HL-60 (cell line): ENCODE measurements at regions not wholly inside any gene's neighbourhood (a gene's known extent, or its start where the extent isn't known, plus 50 kb on each side); places are given as distances from the start of the nearest gene placed in this dataset.

Source experiments
- DNase-seq, 2 experiments: peaks; one replicate each; pipeline ENCODE4 v3.0.0-alpha.2; 2010 to 2020; ENCODE audit warnings: low read depth in 1 of 2, low spot score in 1 of 2
- H3K27ac ChIP-seq: fragments of 250-450 bp; sonication (Bioruptor Pico); replicated peaks from 2 replicates; pipeline ENCODE4 v1.5.1; 2020; ENCODE audit warnings: mild to moderate bottlenecking, moderate library complexity
- H3K27me3 ChIP-seq: fragments of 250-450 bp; sonication (Bioruptor Pico); 2 replicates; pipeline ENCODE4 v1.5.1; 2021; ENCODE audit warnings: mild to moderate bottlenecking, moderate library complexity; ENCODE audit not compliant: insufficient read depth, poor library complexity, severe bottlenecking
- H3K4me3 ChIP-seq: replicated peaks from 2 replicates; pipeline ENCODE4 v1.5.1; 2011; ENCODE audit warnings: mild to moderate bottlenecking, control low read depth, low read length; ENCODE audit not compliant: insufficient read depth
- CTCF ChIP-seq: IDR thresholded peaks from one replicate; pipeline ENCODE4 v1.5.1; 2011; ENCODE audit warnings: low read length, control low read depth, inconsistent platforms; ENCODE audit not compliant: insufficient read depth
- GABPA ChIP-seq: IDR thresholded peaks from 2 replicates; pipeline ENCODE4 v1.6.1; 2012; ENCODE audit warnings: low read depth
- POLR2AphosphoS5 ChIP-seq: IDR thresholded peaks from 2 replicates; pipeline ENCODE4 v1.6.1; 2012; ENCODE audit warnings: low read depth
- REST ChIP-seq: IDR thresholded peaks from 2 replicates; pipeline ENCODE4 v1.6.1; 2012; ENCODE audit warnings: low read depth; ENCODE audit not compliant: insufficient replicate concordance
- SPI1 ChIP-seq: IDR thresholded peaks from 2 replicates; pipeline ENCODE4 v1.6.1; 2012; ENCODE audit warnings: low read depth, mild to moderate bottlenecking, borderline replicate concordance

- no peak overlapping the region for H3K27ac ChIP-seq
- DNase-seq, result no peak
- no peak overlapping the region for H3K4me3 ChIP-seq
- H3K27me3 ChIP-seq, result no peaks in the 10 kb centered on the region
- TF ChIP-seq GABPA (no peak), REST (no peak), CTCF (no peak), POLR2AphosphoS5 (no peak), SPI1 (no peak)
These were observed 115.4 kb upstream of the CNTLN start for GRCh38 chr9:17019398-17019797.

GRCh38 chr9:17018540-17019196, 116.2 kb upstream of the CNTLN start:
- Histone ChIP-seq H3K27ac (no peak overlapping the region), H3K27me3 (no peaks in the 10 kb centered on the region), H3K4me3 (no peak overlapping the region)
- TF ChIP-seq GABPA, result no peak
- TF ChIP-seq CTCF, result no peak
- no peak for TF ChIP-seq POLR2AphosphoS5
- TF ChIP-seq REST, result no peak
- no peak for TF ChIP-seq SPI1
- DNase-seq, result no peak

GRCh38 chr9:17017931-17018491, 116.8 kb upstream of the CNTLN start:
- H3K27ac ChIP-seq, result no peak overlapping the region
- H3K27me3 ChIP-seq, result no peaks in the 10 kb centered on the region
- no peak overlapping the region for H3K4me3 ChIP-seq
- TF ChIP-seq REST, result no peak
- no peak for TF ChIP-seq POLR2AphosphoS5
- DNase-seq, result no peak
